ENCODE measurements at regions not wholly inside any gene's neighbourhood (a gene's known extent, or its start where the extent isn't known, plus 50 kb on each side); places are given as distances from the start of the nearest gene placed in this dataset.
"Not testable (repeated sequence)": the region's sequence is repeated elsewhere in the genome, so short reads cannot be mapped to it uniquely, and the experiment has no call there.

DNA sequence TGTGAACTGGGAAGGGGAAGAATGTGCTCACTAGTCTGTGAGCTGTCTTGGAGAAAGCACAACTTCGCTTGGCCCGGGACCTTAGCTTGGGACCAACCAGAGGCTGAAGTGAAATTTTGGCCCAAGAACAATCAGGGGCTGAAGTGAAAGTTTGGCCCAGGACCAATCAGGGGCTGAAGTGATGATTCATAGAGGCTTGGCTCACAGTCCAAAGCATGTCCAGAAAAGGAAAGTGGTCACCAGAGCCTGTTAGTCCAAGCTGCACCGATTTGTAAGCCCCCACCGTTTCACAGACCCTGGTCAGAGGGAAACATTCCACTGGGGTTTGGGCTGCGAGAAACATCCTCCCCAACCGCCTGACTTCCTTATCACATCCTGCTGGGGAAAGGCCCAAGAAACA is 763.3 kb downstream of the SPATA31A7 start:
- peak; percentile 22 for DNase-seq (ENCODE audit: low spot score)
- not testable (repeated sequence) for H3K27me3 Mint-ChIP-seq (ENCODE audit: unreplicated experiment); H3K27ac Mint-ChIP-seq (ENCODE audit: unreplicated experiment); H3K36me3 Mint-ChIP-seq (ENCODE audit: low read depth, unreplicated experiment); H3K4me1 Mint-ChIP-seq (ENCODE audit: unreplicated experiment); H3K9me3 Mint-ChIP-seq (ENCODE audit: unreplicated experiment); H3K4me3 Mint-ChIP-seq (ENCODE audit: unreplicated experiment)

DNA sequence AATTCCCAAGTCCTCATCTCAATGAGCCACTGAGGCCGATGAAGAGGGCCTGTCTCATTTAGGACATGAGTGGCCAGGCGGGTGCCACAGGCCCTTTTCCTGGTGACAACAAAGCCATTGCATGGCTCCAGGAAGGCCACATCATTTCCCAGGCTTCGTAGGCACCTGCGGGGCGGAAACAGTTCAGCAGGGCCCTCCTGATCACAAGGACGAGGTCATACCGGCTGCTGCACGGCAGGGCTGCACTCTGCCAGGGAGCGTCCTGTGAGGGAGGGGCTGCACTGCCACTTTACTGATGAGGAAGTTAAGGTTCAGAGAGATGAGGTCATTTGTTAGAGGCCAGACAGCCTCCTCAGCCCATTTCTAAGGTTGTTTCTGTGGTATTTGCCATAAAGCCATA is 781.8 kb downstream of the SPATA31A7 start:
- not testable (repeated sequence) for H3K9me3 Mint-ChIP-seq (ENCODE audit: unreplicated experiment); H3K27ac Mint-ChIP-seq (ENCODE audit: unreplicated experiment); H3K27me3 Mint-ChIP-seq (ENCODE audit: unreplicated experiment); H3K36me3 Mint-ChIP-seq (ENCODE audit: low read depth, unreplicated experiment); H3K4me3 Mint-ChIP-seq (ENCODE audit: unreplicated experiment); DNase-seq (ENCODE audit: low spot score); H3K4me1 Mint-ChIP-seq (ENCODE audit: unreplicated experiment)

DNA sequence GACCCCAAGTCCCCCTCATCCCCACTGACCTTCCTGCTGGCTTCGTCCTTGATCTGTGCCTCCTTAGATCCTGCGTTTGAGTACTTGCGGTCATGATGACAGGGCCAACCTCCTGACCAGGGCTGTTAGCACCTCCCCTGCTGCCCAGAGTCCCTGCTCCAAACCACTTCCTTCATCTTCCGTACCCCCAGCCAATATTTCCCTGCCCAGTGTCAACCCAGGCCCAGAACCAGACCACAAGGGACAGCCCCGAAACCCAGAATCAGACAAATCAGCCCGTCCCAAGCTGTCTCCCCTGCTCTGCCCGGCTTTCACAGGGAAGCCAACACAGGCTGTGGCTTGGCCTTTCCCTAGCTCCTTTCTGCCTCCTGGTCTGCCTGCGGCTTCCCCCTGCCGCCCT is 784.7 kb downstream of the SPATA31A7 start:
- not testable (repeated sequence) for DNase-seq (ENCODE audit: low spot score); H3K4me1 Mint-ChIP-seq (ENCODE audit: unreplicated experiment)

DNA sequence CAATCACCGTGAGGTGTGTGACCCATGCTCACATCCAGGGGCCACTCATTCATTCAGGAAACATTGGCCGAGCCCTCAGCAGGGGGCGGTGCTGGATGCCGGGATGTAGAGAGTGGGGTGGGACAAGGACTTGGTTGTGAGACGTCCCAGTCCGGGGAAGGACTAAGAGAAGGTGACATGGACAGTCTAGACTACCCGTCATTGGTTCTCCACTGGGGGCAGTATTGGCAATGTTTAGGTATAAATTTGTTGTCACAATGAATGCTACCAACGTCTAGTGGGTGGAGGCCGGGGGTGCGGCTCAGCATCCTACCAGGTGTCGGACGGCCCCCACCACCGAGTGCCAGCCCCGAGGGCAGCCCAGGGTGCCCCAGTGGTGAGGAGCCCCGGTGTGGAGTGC is 786.5 kb downstream of the SPATA31A7 start:
- H3K27me3 Mint-ChIP-seq (ENCODE audit: unreplicated experiment); H3K27ac Mint-ChIP-seq (ENCODE audit: unreplicated experiment); H3K4me1 Mint-ChIP-seq (ENCODE audit: unreplicated experiment); DNase-seq (ENCODE audit: low spot score); H3K9me3 Mint-ChIP-seq (ENCODE audit: unreplicated experiment); H3K36me3 Mint-ChIP-seq (ENCODE audit: low read depth, unreplicated experiment); H3K4me3 Mint-ChIP-seq (ENCODE audit: unreplicated experiment): not testable (repeated sequence)

More for the DNA sequence above, 784.7 kb downstream of the SPATA31A7 start:
- not testable (repeated sequence) for H3K27me3 Mint-ChIP-seq (ENCODE audit: unreplicated experiment); H3K27ac Mint-ChIP-seq (ENCODE audit: unreplicated experiment); H3K4me3 Mint-ChIP-seq (ENCODE audit: unreplicated experiment); H3K9me3 Mint-ChIP-seq (ENCODE audit: unreplicated experiment); H3K36me3 Mint-ChIP-seq (ENCODE audit: low read depth, unreplicated experiment)

DNA sequence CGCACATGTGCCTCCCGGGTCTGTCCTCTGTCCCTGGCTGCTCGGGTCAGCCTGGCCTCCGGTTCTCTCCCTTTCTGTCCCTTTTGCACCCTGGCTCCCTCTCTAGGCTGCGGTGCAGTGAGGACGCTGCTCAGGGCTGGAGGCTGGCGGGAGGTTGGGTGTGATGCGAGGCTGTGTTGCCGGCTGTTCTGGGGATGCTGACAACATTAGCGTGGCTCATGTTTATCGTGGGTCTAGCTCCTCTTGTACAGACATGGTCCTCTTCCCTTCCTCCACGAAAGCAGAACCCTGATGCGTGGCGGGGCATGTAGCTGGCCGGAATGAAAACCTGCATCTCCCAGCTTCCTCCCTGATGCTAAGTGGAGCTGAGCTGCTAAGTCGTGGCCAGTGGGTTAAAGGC is 792.9 kb downstream of the SPATA31A7 start:
- not testable (repeated sequence) for DNase-seq (ENCODE audit: low spot score); H3K27ac Mint-ChIP-seq (ENCODE audit: unreplicated experiment); H3K27me3 Mint-ChIP-seq (ENCODE audit: unreplicated experiment); H3K4me3 Mint-ChIP-seq (ENCODE audit: unreplicated experiment); H3K36me3 Mint-ChIP-seq (ENCODE audit: low read depth, unreplicated experiment); H3K4me1 Mint-ChIP-seq (ENCODE audit: unreplicated experiment); H3K9me3 Mint-ChIP-seq (ENCODE audit: unreplicated experiment)

DNA sequence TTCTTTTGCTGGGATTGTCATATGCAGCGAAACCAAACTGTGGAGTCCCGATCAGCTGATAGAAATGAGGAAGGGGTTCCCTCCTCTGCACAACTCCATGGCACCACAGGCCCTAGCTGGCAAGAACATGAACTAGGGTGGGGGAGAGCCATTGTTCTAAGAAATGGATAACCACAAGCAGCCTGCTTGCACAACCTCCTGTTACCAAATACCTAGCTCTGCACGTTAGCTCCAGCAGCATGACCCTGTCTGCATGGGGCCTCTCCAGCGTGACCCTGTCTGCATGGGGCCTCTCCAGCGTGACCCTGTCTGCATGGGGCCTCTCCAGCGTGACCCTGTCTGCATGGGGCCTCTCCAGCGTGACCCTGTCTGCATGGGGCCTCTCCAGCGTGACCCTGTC is 793.6 kb downstream of the SPATA31A7 start:
- H3K27me3 Mint-ChIP-seq (ENCODE audit: unreplicated experiment); DNase-seq (ENCODE audit: low spot score); H3K4me1 Mint-ChIP-seq (ENCODE audit: unreplicated experiment); H3K36me3 Mint-ChIP-seq (ENCODE audit: low read depth, unreplicated experiment); H3K27ac Mint-ChIP-seq (ENCODE audit: unreplicated experiment); H3K4me3 Mint-ChIP-seq (ENCODE audit: unreplicated experiment); H3K9me3 Mint-ChIP-seq (ENCODE audit: unreplicated experiment): not testable (repeated sequence)

DNA sequence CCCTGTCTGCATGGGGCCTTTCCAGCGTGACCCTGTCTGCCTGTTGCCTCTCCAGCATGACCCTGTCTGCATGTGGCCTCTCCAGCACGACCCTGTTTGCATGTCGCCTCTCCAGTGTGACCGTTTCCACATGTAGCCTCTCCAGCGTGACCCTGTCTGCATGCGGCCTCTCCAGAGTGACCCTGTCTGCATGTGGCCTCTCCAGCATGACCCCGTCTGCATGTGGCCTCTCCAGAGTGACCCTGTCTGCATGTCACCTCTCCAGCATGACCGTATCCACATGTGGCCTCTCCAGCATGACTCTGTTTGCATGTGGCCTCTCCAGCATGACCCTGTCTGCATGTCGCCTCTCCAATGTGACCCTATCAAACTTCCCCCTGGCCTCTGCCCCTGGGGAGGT is 794.1 kb downstream of the SPATA31A7 start:
- DNase-seq (ENCODE audit: low spot score); H3K4me1 Mint-ChIP-seq (ENCODE audit: unreplicated experiment); H3K27ac Mint-ChIP-seq (ENCODE audit: unreplicated experiment); H3K9me3 Mint-ChIP-seq (ENCODE audit: unreplicated experiment); H3K4me3 Mint-ChIP-seq (ENCODE audit: unreplicated experiment); H3K36me3 Mint-ChIP-seq (ENCODE audit: low read depth, unreplicated experiment); H3K27me3 Mint-ChIP-seq (ENCODE audit: unreplicated experiment): not testable (repeated sequence)

DNA sequence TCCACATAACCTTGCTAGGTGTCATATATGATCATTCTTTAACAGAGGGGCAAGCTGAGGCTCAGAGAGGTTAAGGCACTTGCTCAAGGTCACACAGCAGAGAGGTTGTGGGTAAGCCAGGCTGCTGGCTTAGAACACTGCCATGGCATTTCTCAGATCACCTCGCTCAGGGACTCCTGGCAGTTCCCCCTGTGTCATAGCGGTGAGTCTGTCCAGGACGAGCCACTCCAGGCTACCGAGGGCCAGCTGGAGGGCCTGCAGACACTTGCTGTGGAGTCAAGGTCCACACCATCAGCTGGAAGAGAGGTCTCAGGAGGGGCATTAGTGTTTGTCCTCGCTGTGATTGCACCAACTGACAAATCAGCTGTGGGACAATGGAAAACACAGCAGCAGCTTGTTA is 794.7 kb downstream of the SPATA31A7 start:
- not testable (repeated sequence) for H3K9me3 Mint-ChIP-seq (ENCODE audit: unreplicated experiment); H3K4me3 Mint-ChIP-seq (ENCODE audit: unreplicated experiment); H3K4me1 Mint-ChIP-seq (ENCODE audit: unreplicated experiment); H3K27ac Mint-ChIP-seq (ENCODE audit: unreplicated experiment); H3K27me3 Mint-ChIP-seq (ENCODE audit: unreplicated experiment); DNase-seq (ENCODE audit: low spot score); H3K36me3 Mint-ChIP-seq (ENCODE audit: low read depth, unreplicated experiment)

DNA sequence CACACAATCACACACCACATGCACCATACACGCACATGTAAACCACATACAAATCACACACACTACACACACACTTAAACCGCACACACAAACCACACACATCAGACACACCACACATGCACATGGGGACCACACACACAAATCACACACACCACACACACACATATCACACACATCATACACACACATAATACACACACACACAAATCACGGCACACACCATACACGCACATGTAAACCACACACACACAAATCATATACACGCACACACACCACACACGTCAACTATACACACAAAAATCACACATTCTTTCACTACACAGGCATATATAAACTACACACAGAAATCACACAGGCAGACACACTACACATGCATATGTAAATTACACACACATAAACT is 802.3 kb downstream of the SPATA31A7 start:
- Mint-ChIP-seq H3K27ac (ENCODE audit: unreplicated experiment) (peak overlapping the region; percentile 12), H3K9me3 (ENCODE audit: unreplicated experiment) (peaks cover 12% of the 10 kb centered on the region), H3K4me3 (ENCODE audit: unreplicated experiment) (peak overlapping the region; percentile 24)
- H3K27me3 Mint-ChIP-seq (ENCODE audit: unreplicated experiment); H3K4me1 Mint-ChIP-seq (ENCODE audit: unreplicated experiment); H3K36me3 Mint-ChIP-seq (ENCODE audit: low read depth, unreplicated experiment); DNase-seq (ENCODE audit: low spot score): not testable (repeated sequence)

DNA sequence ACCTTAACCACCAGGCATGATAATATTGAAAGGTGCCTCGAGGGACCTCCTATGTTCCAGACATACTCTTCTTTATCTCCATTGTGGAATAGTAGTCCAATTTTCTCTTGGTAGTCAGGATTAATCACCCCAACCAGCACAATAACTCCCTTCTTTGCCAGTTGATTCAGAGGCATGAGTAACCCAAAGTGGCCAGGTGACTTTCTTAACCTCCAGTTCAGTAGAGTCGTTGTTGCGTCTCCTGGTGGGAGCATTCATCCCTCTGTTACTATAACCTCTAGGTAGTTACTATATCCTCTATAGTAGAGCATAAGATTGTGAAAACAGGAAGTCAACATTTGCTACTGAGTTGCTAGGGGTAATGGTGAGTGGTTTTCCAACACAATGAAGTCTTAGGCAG is 842.6 kb downstream of the SPATA31A7 start:
- not testable (repeated sequence) for H3K27ac Mint-ChIP-seq (ENCODE audit: unreplicated experiment); H3K36me3 Mint-ChIP-seq (ENCODE audit: low read depth, unreplicated experiment); H3K9me3 Mint-ChIP-seq (ENCODE audit: unreplicated experiment); H3K4me3 Mint-ChIP-seq (ENCODE audit: unreplicated experiment); H3K4me1 Mint-ChIP-seq (ENCODE audit: unreplicated experiment); DNase-seq (ENCODE audit: low spot score); H3K27me3 Mint-ChIP-seq (ENCODE audit: unreplicated experiment)

DNA sequence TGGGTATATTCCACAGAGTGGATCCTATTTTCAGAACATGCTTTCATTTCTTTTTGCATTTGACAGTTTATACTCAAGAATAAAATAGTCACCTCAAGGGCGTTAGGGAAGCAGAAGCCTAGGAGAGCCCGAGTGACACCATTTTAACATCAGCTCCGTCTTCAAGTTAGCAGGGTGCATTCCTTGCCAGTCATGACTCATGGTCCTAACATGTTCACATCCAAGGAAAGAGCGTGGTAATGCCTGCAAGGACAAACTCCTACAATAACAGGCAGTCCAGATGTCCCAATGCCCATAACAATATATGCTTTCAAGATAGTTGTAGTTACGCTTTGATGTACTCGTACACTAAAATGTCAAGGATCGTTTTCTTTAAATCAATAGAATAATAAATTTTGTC is 848.4 kb downstream of the SPATA31A7 start:
- not testable (repeated sequence) for H3K9me3 Mint-ChIP-seq (ENCODE audit: unreplicated experiment); H3K27me3 Mint-ChIP-seq (ENCODE audit: unreplicated experiment); H3K4me1 Mint-ChIP-seq (ENCODE audit: unreplicated experiment); DNase-seq (ENCODE audit: low spot score); H3K4me3 Mint-ChIP-seq (ENCODE audit: unreplicated experiment); H3K27ac Mint-ChIP-seq (ENCODE audit: unreplicated experiment); H3K36me3 Mint-ChIP-seq (ENCODE audit: low read depth, unreplicated experiment)

DNA sequence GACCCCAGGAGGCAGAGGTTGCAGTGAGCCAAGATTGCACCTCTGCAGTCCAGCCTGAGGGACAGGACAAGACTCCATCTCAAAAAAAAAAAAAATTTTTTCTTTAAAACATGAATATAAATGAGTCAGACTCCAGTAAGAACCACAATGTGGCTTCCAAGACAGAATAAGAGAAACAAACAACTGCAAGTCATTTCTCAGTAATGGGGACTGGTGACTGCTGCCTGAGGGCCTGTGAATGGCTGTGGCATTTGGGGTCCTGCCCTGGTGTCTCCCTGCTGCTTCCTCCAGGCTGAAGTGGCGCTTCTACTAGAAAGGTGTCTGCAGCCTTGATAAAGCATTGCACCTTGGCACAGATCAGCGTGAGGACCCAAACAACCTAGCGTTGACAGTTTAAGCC is 868.3 kb downstream of the SPATA31A7 start:
- not testable (repeated sequence) for H3K27me3 Mint-ChIP-seq (ENCODE audit: unreplicated experiment); DNase-seq (ENCODE audit: low spot score); H3K4me3 Mint-ChIP-seq (ENCODE audit: unreplicated experiment); H3K36me3 Mint-ChIP-seq (ENCODE audit: low read depth, unreplicated experiment); H3K9me3 Mint-ChIP-seq (ENCODE audit: unreplicated experiment); H3K4me1 Mint-ChIP-seq (ENCODE audit: unreplicated experiment); H3K27ac Mint-ChIP-seq (ENCODE audit: unreplicated experiment)

DNA sequence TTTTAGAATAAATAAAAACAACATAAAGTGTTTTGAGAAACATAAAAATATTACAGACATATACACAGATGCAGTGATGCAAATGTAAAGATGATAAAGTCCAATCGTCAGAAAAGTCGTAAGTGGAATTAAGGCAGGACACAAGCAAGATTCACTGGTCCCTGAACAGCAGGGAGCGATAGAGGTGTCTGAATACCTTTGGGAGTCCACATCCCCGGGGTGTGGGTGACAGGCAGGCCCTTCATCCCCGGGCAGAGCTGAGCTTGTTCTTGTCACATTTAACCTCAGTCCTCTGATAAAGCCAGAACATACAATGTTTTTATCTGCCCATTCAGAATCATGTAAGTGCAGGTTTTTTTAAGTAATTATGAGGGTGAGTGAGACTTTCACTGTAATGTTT is 881.2 kb downstream of the SPATA31A7 start:
- not testable (repeated sequence) for H3K27me3 Mint-ChIP-seq (ENCODE audit: unreplicated experiment); H3K4me3 Mint-ChIP-seq (ENCODE audit: unreplicated experiment); H3K4me1 Mint-ChIP-seq (ENCODE audit: unreplicated experiment); DNase-seq (ENCODE audit: low spot score); H3K36me3 Mint-ChIP-seq (ENCODE audit: low read depth, unreplicated experiment); H3K27ac Mint-ChIP-seq (ENCODE audit: unreplicated experiment); H3K9me3 Mint-ChIP-seq (ENCODE audit: unreplicated experiment)
